WI38 (cell line): ENCODE measurements at regions not wholly inside any gene's neighbourhood (a gene's known extent, or its start where the extent isn't known, plus 50 kb on each side); places are given as distances from the start of the nearest gene placed in this dataset.

ENCODE experiments used
- H3K4me3 ChIP-seq: 2 replicates; pipeline ENCODE4 v1.5.1; 2011; ENCODE audit warnings: low read depth, mild to moderate bottlenecking, control low read depth, low read length
- CTCF ChIP-seq: IDR thresholded peaks from 2 replicates; pipeline ENCODE4 v1.5.1; 2012; ENCODE audit warnings: low read depth, mild to moderate bottlenecking, control low read depth, low read length

- H3K4me3 ChIP-seq: no peak overlapping the region
Measured at GRCh38 chr22:48474881-48475280, 1352.8 kb downstream of the BRD1 start.

GRCh38 chr22:48473202-48473601 lies 1354.5 kb downstream of the BRD1 start:
- TF ChIP-seq CTCF: no peak

More at GRCh38 chr22:48474881-48475280, 1352.8 kb downstream of the BRD1 start:
- no peak for TF ChIP-seq CTCF

GRCh38 chr22:48464246-48464645 lies 1363.4 kb downstream of the BRD1 start:
- H3K4me3 ChIP-seq: no peak overlapping the region
- no peak for TF ChIP-seq CTCF

More at GRCh38 chr22:48473202-48473601, 1354.5 kb downstream of the BRD1 start:
- no peak overlapping the region for H3K4me3 ChIP-seq

- TF ChIP-seq CTCF: no peak
- H3K4me3 ChIP-seq: no peak overlapping the region
Measured at GRCh38 chr22:48459859-48460823, 1367.5 kb downstream of the BRD1 start.

GRCh38 chr22:48459259-48459658 lies 1368.4 kb downstream of the BRD1 start:
- no peak for TF ChIP-seq CTCF
- no peak overlapping the region for H3K4me3 ChIP-seq

GRCh38 chr22:48456449-48456848 lies 1371.2 kb downstream of the BRD1 start:
- no peak for TF ChIP-seq CTCF
- H3K4me3 ChIP-seq: no peak overlapping the region
